ENCODE measurements at regions not wholly inside any gene's neighbourhood (a gene's known extent, or its start where the extent isn't known, plus 50 kb on each side); places are given as distances from the start of the nearest gene placed in this dataset.

- H3K4me1 ChIP-seq = no peaks in the 10 kb centered on the region
- H3K9me3 ChIP-seq = peaks cover 7 to 15% of the 10 kb centered on the region in 2 donors
- intact Hi-C loops (cut with DNase I; ENCODE audit: low total_unique reads) = no loop called here
- DNase-seq (ENCODE audit: low spot score in 2 of 2) = no peak
- H3K27ac ChIP-seq = no peak overlapping the region
- no peaks in the 10 kb centered on the region for H3K36me3 ChIP-seq
- H3K27me3 ChIP-seq = no peaks in the 10 kb centered on the region
- no peak overlapping the region for H3K4me3 ChIP-seq
- TF ChIP-seq POLR2AphosphoS5 (IDR thresholded peaks at IDR 0.05) (no peak), CTCF (IDR thresholded peaks at IDR 0.05) (no peak), POLR2A (IDR thresholded peaks at IDR 0.05) (no peak)
These were observed 159.8 kb downstream of the ZNF326 start for GRCh38 chr1:90154711-90155110.

DNA sequence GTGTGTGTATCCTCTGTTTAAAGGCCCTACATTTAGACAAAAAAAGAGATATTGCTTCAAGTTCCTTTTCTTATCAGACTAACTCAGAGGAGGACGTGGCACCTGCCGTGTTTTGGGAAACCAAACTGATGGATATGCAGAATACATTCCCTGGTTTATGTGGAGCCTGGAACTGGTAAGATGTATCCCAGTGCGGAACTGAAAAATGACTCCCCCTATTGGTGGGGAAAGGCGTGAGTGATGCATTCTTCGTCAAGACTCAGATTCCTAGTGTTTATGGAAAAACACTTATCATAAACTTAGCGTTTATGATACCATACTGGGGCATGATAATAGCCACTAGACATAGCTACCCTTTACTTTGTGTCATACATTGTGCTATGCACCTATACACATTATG is 154.2 kb downstream of the ZNF326 start:
- peaks cover 7 to 15% of the 10 kb centered on the region in 2 donors for H3K9me3 ChIP-seq
- no peak for DNase-seq (ENCODE audit: low spot score in 2 of 2)
- TF ChIP-seq POLR2AphosphoS5 (IDR thresholded peaks at IDR 0.05) (no peak), POLR2A (IDR thresholded peaks at IDR 0.05) (no peak), CTCF (IDR thresholded peaks at IDR 0.05) (no peak)
- H3K4me1 ChIP-seq = no peaks in the 10 kb centered on the region
- H3K36me3 ChIP-seq = no peaks in the 10 kb centered on the region
- no peak overlapping the region for H3K27ac ChIP-seq
- H3K27me3 ChIP-seq = no peaks in the 10 kb centered on the region
- H3K4me3 ChIP-seq = no peak overlapping the region
- intact Hi-C loops (cut with DNase I; ENCODE audit: low total_unique reads) = no loop called here

DNA sequence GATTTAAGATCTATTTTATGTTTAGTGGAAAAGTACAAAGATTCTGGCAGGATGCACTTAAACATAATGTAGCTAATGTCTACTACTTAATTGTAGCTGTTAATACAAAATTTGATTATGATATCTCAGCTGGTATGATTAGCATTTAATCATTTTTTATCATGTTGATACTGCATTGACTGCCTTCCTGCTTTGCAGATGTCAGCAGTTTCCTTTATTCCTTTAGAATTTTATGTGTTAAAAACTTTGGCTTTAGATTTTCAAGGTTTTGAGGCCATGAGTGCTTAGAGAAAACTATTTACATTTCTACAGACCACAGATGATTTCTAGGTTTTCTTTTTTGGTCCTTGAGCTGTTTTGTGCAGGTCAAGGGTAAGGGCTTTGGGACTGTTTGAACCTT is 152.2 kb downstream of the ZNF326 start:
- H3K27ac ChIP-seq = no peak overlapping the region
- H3K27me3 ChIP-seq = no peaks in the 10 kb centered on the region
- intact Hi-C loops (cut with DNase I; ENCODE audit: low total_unique reads) = no loop called here
- H3K9me3 ChIP-seq = peaks cover 6 to 13% of the 10 kb centered on the region in 2 donors
- no peaks in the 10 kb centered on the region for H3K4me1 ChIP-seq
- no peak for TF ChIP-seq POLR2AphosphoS5 (IDR thresholded peaks at IDR 0.05)
- no peak for TF ChIP-seq CTCF (IDR thresholded peaks at IDR 0.05)
- no peak for TF ChIP-seq POLR2A (IDR thresholded peaks at IDR 0.05)
- no peaks in the 10 kb centered on the region for H3K36me3 ChIP-seq
- H3K4me3 ChIP-seq = no peak overlapping the region
- no peak for DNase-seq (ENCODE audit: low spot score in 2 of 2)

GRCh38 chr1:90144820-90145219 is 149.9 kb downstream of the ZNF326 start:
- H3K27me3 ChIP-seq = no peaks in the 10 kb centered on the region
- intact Hi-C loops (cut with DNase I; ENCODE audit: low total_unique reads) = no loop called here
- H3K4me1 ChIP-seq = no peaks in the 10 kb centered on the region
- H3K36me3 ChIP-seq = no peaks in the 10 kb centered on the region
- TF ChIP-seq POLR2A (IDR thresholded peaks at IDR 0.05) (no peak), CTCF (IDR thresholded peaks at IDR 0.05) (no peak), POLR2AphosphoS5 (IDR thresholded peaks at IDR 0.05) (no peak)
- H3K9me3 ChIP-seq = peaks cover under 1 to 11% of the 10 kb centered on the region in 2 donors
- no peak for DNase-seq (ENCODE audit: low spot score in 2 of 2)
- no peak overlapping the region for H3K27ac ChIP-seq
- no peak overlapping the region for H3K4me3 ChIP-seq

DNA sequence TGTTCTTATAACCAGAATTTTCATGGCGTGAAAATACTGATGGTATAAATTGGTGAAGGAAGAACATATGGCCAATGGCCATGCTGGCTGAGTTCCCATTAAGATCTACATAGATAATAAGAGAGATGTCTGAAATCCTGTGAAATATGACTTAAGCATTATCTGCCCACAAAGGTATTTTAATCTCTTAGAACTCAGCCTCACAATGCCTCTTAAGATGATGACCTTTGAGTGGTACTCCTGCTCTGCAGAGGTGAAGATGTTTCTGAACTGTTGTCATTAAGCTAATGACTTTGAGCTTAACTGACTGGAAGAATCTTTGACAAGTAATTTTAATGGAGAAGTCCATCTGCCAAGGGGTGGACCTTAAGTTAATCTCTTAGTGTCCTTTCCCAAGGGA is 148.7 kb downstream of the ZNF326 start:
- Histone ChIP-seq H3K4me1 (no peaks in the 10 kb centered on the region), H3K4me3 (no peak overlapping the region), H3K27ac (no peak overlapping the region), H3K27me3 (no peaks in the 10 kb centered on the region), H3K9me3 (peaks cover 8 to 20% of the 10 kb centered on the region in 2 donors), H3K36me3 (no peaks in the 10 kb centered on the region)
- DNase-seq (ENCODE audit: low spot score in 2 of 2) = no peak
- intact Hi-C loops (cut with DNase I; ENCODE audit: low total_unique reads) = no loop called here
- TF ChIP-seq CTCF (IDR thresholded peaks at IDR 0.05) (no peak), POLR2AphosphoS5 (IDR thresholded peaks at IDR 0.05) (no peak), POLR2A (IDR thresholded peaks at IDR 0.05) (no peak)

All from breast epithelium (tissue), 4 donors.